IPS-NIHi11 (cell line): ENCODE measurements at regions not wholly inside any gene's neighbourhood (a gene's known extent, or its start where the extent isn't known, plus 50 kb on each side); places are given as distances from the start of the nearest gene placed in this dataset.
A peak's percentile ranks its signal among the peaks of the same experiment; 100 is the strongest.

ENCODE experiments used
- DNase-seq: peaks from one replicate; pipeline ENCODE4 v3.0.0; 2012; ENCODE audit warnings: mixed read lengths, low spot score

DNA sequence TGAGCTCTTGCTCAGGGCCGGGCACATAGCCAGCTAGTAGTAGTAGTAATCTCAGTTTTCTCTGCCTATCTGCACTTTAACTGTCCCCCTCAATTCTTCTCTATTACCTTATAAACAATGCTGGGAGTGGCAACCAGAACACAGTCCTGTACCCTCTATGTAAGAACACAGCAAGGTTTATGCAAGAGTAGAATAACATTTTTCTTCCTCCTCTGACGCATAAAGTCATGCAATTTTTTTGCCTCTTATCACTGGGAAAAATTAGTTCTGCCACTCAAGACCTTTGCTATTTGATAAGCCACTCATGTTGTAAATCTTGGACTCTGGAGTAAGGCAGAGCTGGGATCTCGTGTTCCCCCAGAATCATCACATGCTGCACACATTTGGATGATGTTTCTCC lies 200.7 kb upstream of the SOX11 start:
- no peak for DNase-seq

DNA sequence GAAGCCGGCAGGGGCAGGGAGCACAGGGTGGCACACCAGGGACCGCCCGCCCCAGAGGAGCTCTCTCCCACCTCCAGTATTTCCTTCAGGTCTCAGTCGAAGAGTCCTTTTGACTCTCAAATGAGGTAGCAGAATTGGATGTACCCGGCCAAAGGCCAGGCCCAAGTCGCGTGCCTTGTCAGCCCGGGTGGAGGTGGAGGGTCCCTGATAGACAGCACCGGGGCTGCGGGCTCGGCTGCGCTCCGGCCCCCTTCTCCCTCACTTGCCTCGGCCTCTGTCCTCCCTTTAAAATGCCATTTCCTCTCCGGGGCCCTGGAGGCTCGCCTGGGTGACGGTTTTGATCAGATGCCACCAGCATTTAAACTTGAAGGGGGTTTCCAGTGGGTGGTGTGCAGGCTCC lies 198.9 kb upstream of the SOX11 start:
- no peak for DNase-seq

DNA sequence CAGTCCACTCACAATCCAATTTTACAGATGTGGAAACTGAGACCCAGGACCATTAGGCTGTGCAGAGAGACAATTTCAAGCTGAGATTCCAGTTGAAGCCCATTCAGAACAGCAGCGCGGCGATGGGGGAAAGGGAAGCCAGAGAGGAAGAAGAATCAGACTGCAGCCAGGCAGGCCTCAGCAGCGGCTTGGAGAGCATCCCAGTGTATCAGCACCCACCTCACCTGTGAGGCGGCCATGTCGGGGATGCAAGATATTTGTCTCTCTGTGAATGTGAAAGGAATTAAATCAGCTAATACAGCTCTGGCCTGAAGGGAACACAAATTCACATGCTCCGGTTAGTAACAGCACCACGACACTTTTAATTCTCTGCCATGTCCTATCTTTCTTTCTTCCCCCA lies 198.0 kb upstream of the SOX11 start:
- DNase-seq = no peak

GRCh38 chr2:5495586-5495985 lies 196.6 kb upstream of the SOX11 start:
- no peak for DNase-seq

DNA sequence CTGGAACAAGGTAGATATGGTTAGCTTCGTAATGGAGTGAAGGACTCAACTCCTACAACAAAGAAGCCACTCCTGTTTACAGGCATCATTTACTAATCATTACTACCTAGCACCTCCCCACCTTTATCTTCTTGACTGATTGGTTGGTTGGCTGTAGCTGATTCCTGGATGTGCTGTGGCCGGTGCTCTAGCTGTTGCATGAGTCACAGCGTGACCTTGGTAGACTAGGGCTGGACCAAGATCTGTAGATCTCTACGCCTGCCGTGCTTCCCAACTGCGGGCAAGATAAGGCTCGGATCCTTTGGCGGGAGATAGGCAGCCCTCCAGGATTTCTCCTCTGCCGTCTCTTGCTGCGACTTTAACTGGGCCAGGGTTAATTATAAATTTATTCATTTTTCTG lies 194.3 kb upstream of the SOX11 start:
- DNase-seq = no peak

DNA sequence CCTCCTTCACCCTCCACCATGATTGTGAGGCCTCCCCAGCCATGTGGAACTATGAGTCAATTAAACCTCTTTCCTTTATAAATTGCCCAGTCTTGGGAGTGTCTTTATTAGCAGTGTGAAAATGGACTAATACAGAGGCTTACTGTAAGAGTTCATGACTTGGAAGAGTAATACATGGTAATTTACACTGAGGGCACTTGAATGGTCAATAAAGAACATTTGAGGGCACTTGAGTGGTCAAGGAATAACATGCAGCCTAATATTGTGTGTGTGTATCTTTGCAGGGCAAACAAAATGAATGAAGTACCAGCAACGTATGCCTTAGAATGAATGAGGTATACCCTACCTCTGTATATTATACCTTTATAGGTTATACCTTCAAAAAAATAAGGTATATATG lies 190.4 kb upstream of the SOX11 start:
- DNase-seq = no peak

DNA sequence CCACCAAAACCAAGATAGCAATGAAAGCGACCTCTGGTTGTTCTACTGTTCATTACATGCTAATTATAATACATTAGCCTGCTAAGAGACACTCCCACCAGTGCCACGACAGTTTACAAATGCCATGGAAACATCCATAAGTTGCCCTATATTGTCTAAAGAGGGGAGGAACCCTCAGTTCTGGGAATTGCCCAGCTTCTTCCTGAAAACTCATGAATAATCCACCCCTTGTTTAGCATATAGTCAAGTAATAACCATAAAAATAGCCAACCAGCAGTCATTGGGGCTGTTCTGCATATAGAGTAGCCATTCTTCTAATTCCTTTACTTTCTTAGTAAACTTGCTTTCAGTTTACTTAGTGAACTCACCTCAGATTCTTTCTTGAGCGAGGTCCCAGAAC lies 189.8 kb upstream of the SOX11 start:
- DNase-seq = no peak

GRCh38 chr2:5504756-5505155 lies 187.4 kb upstream of the SOX11 start:
- no peak for DNase-seq

GRCh38 chr2:5507367-5507766 lies 184.8 kb upstream of the SOX11 start:
- no peak for DNase-seq

DNA sequence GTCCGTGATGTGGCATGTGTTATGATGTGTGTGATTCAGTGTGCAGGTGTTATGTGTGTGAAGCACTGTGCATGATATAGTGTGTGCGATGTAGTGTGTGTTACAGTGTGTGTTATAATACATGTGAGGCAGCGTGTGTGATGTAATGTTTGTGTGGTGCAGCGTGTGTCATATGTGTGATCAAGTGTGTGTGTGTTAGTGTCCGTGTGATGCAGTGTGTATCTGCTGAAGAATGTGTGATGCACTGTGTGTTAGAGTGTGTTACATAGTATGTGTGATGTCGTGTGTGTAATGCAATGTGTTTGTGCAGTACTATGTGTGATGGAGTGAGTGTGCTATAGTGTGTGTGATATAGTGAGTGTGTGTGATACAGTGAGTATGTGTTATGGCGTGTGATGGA lies 182.8 kb upstream of the SOX11 start:
- no peak for DNase-seq

- DNase-seq = no peak
These were observed 182.1 kb upstream of the SOX11 start for GRCh38 chr2:5510082-5510481.

GRCh38 chr2:5515693-5516092 lies 176.5 kb upstream of the SOX11 start:
- no peak for DNase-seq

DNA sequence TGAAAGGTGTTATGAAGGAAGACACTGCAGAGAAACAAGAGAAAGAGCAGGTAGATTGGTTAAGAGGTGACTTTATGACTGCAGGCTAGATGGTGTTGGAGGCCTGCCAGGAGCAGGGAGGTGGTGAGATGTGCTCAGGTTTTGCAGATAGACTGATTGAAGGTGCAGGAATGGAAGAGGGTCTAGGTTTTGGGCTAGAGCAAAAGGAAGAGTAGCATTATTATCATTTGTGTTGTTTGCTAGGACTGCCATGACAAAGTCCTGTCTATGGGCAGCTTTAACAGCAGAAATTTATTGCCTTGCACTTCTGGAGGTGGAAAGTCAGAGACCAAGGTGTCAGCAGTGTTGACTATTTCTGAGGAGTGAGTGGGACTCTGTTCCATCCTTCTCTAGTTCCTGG lies 172.9 kb upstream of the SOX11 start:
- no peak for DNase-seq

- DNase-seq = peak; percentile 10
These were observed 171.7 kb upstream of the SOX11 start for GRCh38 chr2:5520463-5520972.

DNA sequence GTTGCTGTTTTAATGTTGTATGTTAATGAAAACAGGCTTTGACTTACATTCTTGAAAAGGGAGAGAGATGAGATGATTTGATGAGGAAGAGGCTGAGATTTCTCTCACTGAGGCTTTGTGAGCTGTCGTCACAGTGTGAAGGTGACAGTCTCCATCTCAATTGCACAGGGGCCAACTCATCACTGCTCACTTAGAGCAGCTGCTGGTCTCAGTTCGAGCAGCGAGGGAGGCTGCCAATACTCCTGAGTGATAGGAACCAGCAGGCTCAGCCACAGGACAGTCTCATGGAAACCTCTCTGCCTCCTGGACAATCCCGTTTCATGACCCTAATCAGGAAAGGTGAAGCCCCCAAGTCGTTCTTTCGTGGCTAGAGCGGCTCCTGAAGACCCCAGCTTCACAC lies 170.7 kb upstream of the SOX11 start:
- no peak for DNase-seq

DNA sequence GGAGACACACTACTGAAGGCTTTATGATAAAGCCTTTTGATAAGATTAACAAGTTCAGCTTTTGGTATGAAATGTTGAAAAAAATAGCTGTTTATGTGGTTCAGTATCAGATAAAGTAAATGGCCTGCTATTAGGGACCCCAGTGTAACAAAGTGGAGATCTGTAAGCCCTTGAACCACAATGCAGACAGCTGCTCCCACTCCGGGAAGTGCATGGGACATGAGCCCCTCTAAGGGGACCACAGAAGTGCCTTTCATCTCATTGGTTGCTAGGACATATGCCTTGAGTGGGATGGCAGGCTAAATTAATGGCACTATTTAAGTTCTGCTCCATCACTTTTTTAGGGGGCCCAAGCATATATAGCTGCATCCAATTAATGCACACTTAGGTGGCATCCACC lies 167.6 kb upstream of the SOX11 start:
- no peak for DNase-seq

DNA sequence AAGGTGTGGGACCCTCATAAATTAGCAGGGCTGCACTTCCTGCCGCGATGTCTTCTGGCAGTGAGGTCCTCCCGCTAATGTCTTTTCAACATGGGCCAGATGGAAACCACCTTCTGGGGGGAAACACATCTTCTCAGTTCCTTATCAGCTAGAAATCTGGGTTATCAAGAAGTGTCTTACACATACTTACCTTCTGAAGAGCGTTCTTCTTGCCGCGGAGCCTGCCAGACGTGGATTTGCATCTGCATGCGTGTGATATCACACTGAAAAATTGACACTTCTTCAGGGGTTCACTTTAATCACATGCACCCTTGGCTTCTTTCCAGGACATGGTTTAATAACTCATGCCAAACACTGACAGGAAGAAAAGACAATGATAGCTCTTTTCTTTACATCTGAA lies 163.5 kb upstream of the SOX11 start:
- DNase-seq = no peak

GRCh38 chr2:5530011-5530696 lies 162.0 kb upstream of the SOX11 start:
- no peak for DNase-seq

- DNase-seq = no peak
These were observed 156.9 kb upstream of the SOX11 start for GRCh38 chr2:5535301-5535700.

GRCh38 chr2:5537180-5537688 lies 154.9 kb upstream of the SOX11 start:
- DNase-seq = no peak

DNA sequence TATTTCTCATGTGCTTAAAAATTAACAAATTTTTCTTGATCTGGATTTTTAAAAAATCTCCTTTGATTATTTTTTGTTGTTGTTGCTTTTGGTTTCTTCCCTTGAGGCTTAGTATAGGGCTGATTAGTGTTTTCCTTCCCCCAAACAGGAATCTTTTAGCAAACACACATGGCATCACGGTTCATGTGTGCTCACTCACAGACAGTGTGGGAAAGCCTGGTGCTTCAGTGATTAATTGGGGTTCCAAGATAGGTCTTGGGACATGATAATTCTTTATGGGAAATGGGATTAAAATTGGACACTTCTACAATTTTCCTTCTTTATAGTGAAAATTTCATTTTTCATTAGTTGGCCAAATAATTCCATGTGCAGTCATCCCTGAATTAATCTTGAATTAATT lies 153.9 kb upstream of the SOX11 start:
- DNase-seq = no peak

DNA sequence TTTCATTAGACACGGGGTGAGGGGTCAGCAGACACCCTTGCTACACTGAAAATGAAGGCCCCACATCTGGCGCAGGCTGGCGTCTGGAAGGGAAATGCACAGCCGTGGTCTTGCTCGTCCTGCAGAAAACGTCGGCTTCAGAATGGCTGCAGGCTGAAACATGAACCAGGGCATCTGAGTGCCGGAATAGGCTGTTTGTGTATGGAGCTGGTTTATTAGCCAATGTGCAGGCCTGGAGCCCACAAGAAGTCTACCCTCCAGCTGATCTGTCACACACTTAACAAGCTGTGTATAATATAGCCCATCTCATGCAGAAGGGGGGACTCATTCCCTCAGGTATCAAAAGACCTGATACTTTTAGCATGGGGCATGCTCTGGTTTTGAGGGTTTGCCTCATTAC lies 153.4 kb upstream of the SOX11 start:
- no peak for DNase-seq

DNA sequence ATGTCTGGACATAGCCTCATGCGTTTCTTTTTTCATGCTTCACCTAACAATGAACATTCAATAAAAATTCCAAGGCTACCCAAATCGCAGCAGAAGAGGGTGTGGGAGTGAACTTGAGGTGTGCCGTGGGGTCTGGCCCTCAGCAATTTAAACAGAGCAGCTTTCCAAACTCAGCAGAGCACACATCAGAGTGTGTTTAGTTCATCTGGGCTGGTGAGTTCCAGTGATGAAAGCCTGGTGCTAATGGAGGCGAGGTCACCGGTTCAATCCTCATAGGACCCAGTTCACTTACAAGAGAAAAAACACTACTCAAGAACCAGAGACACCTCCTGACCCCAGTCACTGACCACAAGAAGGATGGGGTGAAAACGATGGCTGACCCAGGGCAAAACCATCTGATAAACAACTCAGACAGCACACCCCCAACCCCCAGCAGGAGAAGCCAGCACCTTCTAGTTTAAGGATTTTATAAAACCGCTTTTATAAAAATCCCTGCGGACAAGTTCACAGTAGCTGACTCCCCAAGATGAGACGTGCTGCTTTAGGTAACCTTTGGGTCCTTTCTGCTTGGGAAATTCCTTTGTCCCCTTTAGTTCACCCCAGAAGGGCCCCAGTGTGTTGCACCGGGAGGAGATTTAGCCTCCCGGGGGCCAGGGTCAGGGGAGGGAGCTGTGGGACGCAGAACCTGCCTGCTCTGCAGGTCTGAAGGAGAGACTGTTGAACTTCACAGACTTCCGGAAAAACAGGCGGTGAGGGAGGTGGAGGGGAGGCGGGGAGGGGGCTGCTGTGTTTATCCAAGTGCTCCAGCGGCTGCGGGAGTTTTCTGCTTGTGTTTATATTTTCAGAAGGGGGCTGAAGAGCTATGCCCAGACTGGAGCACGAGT lies 152.7 kb upstream of the SOX11 start:
- DNase-seq = peak; percentile 50
